MM.1S (cell line): ENCODE measurements at regions not wholly inside any gene's neighbourhood (a gene's known extent, or its start where the extent isn't known, plus 50 kb on each side); places are given as distances from the start of the nearest gene placed in this dataset.
"Not testable (repeated sequence)": the region's sequence is repeated elsewhere in the genome, so short reads cannot be mapped to it uniquely, and the experiment has no call there.

Experiments
- DNase-seq: peaks from one replicate; pipeline ENCODE4 v3.0.0-alpha.2; 2015
- H2AFZ ChIP-seq: fragments of 300-600 bp; sonication (generic); 2 replicates; pipeline ENCODE4 v1.6.0; 2016; ENCODE audit warnings: antibody characterized with exemption, low read length
- H3F3A ChIP-seq: fragments of 300-600 bp; sonication (generic); 2 replicates; pipeline ENCODE4 v1.6.1; 2016; ENCODE audit warnings: mild to moderate bottlenecking, antibody characterized with exemption, low read length, moderate library complexity, mixed read lengths; ENCODE audit not compliant: insufficient read depth
- H3K27ac ChIP-seq: fragments of 300-600 bp; sonication (generic); 2 replicates; pipeline ENCODE4 v1.5.1; 2016; ENCODE audit warnings: mild to moderate bottlenecking, low read length
- H3K27me3 ChIP-seq: fragments of 300-600 bp; sonication (generic); replicated peaks from 2 replicates; pipeline ENCODE4 v1.6.0; 2016; ENCODE audit warnings: low read length; ENCODE audit not compliant: insufficient read depth
- H3K36me3 ChIP-seq: fragments of 300-600 bp; sonication (generic); replicated peaks from 2 replicates; pipeline ENCODE4 v1.6.1; 2016; ENCODE audit warnings: mild to moderate bottlenecking, low read length, mixed read lengths; ENCODE audit not compliant: insufficient read depth
- H3K4me1 ChIP-seq: fragments of 300-600 bp; sonication (generic); 2 replicates; pipeline ENCODE4 v1.6.1; 2016; ENCODE audit warnings: low read length, mixed read lengths
- H3K4me2 ChIP-seq: fragments of 300-600 bp; sonication (generic); 2 replicates; pipeline ENCODE4 v1.6.0; 2016; ENCODE audit warnings: low read depth, low read length
- H3K4me3 ChIP-seq: fragments of 300-600 bp; sonication (generic); 2 replicates; pipeline ENCODE4 v1.5.1; 2016; ENCODE audit warnings: low read length, mixed read lengths
- H3K79me2 ChIP-seq: fragments of 300-600 bp; sonication (generic); 2 replicates; pipeline ENCODE4 v1.6.1; 2016; ENCODE audit warnings: mixed run types, low read length, mixed read lengths
- H3K9ac ChIP-seq: fragments of 300-600 bp; sonication (generic); 2 replicates; pipeline ENCODE4 v1.6.1; 2016; ENCODE audit warnings: low read length, mixed read lengths
- H3K9me2 ChIP-seq: fragments of 300-600 bp; sonication (generic); replicated peaks from 2 replicates; pipeline ENCODE4 v1.6.1; 2016; ENCODE audit warnings: mild to moderate bottlenecking, low read length, mixed read lengths; ENCODE audit not compliant: insufficient read depth
- H3K9me3 ChIP-seq: fragments of 300-600 bp; sonication (generic); replicated peaks from 2 replicates; pipeline ENCODE4 v1.6.1; 2016; ENCODE audit warnings: mild to moderate bottlenecking, low read length, mixed read lengths; ENCODE audit not compliant: insufficient read depth
- H4K20me1 ChIP-seq: fragments of 300-600 bp; sonication (generic); 2 replicates; pipeline ENCODE4 v1.6.1; 2016; ENCODE audit warnings: mild to moderate bottlenecking, low read length, moderate library complexity, mixed read lengths; ENCODE audit not compliant: insufficient read depth
- EZH2 ChIP-seq: fragments of 300-600 bp; sonication (generic); optimal IDR thresholded peaks from 2 replicates; pipeline ENCODE3; 2017; ENCODE audit warnings: low read depth, mild to moderate bottlenecking, antibody characterized with exemption, low read length, mixed read lengths
- EZH2phosphoT487 ChIP-seq: fragments of 300-600 bp; sonication (generic); IDR thresholded peaks from 2 replicates; pipeline ENCODE4 v1.6.1; 2018; ENCODE audit warnings: antibody characterized with exemption, low read length
- TF ChIP-seq, protein P1 (sequence below): fragments of 300-600 bp; sonication (generic); IDR thresholded peaks from 2 replicates; pipeline ENCODE4 v1.5.1; 2016; ENCODE audit warnings: antibody characterized with exemption, low read length, mixed read lengths

DNA sequence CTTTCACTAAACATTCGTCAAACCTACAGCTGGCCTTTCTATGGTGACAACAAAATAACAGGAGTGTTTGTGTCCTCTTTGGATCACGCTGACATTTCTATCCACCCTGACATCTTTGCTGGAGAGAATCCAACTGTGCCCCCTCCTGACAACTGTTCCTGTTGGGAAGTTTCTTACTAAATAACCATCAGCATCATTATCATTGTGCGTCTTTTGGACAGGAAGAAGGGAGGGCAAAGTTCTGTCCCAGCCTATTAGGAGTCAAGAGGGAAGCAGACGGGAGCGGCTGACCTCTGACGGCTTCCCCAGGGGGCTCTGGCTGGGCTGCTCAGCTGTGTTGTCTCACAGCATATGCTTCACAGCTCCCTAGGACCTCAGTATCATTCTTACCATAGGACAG is 195.9 kb upstream of the SULF2 start:
- Histone ChIP-seq H3K4me1 (peaks cover 4% of the 10 kb centered on the region; the same call in 1 of the 2 replicates), H3K79me2 (no peaks in the 10 kb centered on the region), H3K36me3 (no peaks in the 10 kb centered on the region), H3K4me3 (no peak overlapping the region), H3K27me3 (no peaks in the 10 kb centered on the region), H3K4me2 (no peak overlapping the region), H3K9me2 (no peaks in the 10 kb centered on the region), H3K9me3 (no peaks in the 10 kb centered on the region), H2AFZ (no peak overlapping the region), H3F3A (no peaks in the 10 kb centered on the region), H4K20me1 (no peaks in the 10 kb centered on the region), H3K9ac (no peak overlapping the region), H3K27ac (no peak overlapping the region)
- no peak for DNase-seq
- TF ChIP-seq, protein P1, sequence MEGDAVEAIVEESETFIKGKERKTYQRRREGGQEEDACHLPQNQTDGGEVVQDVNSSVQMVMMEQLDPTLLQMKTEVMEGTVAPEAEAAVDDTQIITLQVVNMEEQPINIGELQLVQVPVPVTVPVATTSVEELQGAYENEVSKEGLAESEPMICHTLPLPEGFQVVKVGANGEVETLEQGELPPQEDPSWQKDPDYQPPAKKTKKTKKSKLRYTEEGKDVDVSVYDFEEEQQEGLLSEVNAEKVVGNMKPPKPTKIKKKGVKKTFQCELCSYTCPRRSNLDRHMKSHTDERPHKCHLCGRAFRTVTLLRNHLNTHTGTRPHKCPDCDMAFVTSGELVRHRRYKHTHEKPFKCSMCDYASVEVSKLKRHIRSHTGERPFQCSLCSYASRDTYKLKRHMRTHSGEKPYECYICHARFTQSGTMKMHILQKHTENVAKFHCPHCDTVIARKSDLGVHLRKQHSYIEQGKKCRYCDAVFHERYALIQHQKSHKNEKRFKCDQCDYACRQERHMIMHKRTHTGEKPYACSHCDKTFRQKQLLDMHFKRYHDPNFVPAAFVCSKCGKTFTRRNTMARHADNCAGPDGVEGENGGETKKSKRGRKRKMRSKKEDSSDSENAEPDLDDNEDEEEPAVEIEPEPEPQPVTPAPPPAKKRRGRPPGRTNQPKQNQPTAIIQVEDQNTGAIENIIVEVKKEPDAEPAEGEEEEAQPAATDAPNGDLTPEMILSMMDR = no peak
- TF ChIP-seq EZH2phosphoT487 (no peak), EZH2 (no peak)

DNA sequence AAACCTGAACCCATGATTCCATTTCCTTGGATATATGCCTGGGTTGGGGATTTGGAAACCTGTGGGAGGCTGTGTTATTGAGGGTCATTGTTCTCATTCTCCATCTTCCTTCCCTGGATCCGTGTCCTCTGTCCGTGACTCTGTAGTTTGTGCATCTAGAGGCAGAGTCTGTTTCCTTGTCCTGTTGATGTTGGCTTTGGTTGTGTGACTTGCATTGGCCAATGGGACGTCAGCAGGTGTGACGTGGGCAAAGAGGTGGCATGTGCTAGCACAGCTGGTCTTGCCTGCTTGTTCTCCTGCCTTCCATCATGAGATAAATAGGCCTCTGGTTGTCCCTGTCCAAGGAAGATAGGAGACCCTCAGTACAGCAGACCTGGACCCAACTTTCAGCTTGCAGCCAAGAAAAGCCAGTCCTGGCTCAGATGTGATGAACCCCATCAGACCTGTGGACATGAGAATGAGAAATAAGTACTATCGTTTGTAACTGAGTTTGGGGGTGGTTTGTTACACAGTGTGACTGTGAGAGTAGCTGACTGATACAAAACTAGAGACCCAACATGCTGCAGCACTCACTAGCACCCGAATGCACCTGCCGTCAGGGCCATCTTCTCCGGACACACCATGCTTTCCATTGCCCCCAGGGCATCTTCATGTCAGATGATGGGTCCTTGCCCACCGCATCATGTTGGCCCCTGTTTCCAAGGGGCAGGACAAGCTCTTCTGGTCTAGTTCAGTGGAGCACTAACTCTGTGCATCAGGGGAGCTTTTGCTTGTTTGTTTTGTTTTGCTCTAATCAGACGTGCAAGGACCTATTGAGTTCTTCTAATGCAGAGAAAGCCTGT is 195.3 kb upstream of the SULF2 start:
- no peak overlapping the region for H2AFZ ChIP-seq
- peaks cover 4% of the 10 kb centered on the region; the same call in 1 of the 2 replicates for H3K4me1 ChIP-seq
- TF ChIP-seq, protein P1 = no peak
- no peak for TF ChIP-seq EZH2phosphoT487
- TF ChIP-seq EZH2 = no peak
- no peaks in the 10 kb centered on the region for H4K20me1 ChIP-seq
- no peaks in the 10 kb centered on the region for H3F3A ChIP-seq
- no peaks in the 10 kb centered on the region for H3K27me3 ChIP-seq
- no peaks in the 10 kb centered on the region for H3K36me3 ChIP-seq
- H3K79me2 ChIP-seq = no peaks in the 10 kb centered on the region
- H3K4me2 ChIP-seq = no peak overlapping the region
- no peak overlapping the region for H3K4me3 ChIP-seq
- H3K9me3 ChIP-seq = no peaks in the 10 kb centered on the region
- no peak overlapping the region for H3K27ac ChIP-seq
- no peak for DNase-seq
- no peak overlapping the region for H3K9ac ChIP-seq
- H3K9me2 ChIP-seq = no peaks in the 10 kb centered on the region

DNA sequence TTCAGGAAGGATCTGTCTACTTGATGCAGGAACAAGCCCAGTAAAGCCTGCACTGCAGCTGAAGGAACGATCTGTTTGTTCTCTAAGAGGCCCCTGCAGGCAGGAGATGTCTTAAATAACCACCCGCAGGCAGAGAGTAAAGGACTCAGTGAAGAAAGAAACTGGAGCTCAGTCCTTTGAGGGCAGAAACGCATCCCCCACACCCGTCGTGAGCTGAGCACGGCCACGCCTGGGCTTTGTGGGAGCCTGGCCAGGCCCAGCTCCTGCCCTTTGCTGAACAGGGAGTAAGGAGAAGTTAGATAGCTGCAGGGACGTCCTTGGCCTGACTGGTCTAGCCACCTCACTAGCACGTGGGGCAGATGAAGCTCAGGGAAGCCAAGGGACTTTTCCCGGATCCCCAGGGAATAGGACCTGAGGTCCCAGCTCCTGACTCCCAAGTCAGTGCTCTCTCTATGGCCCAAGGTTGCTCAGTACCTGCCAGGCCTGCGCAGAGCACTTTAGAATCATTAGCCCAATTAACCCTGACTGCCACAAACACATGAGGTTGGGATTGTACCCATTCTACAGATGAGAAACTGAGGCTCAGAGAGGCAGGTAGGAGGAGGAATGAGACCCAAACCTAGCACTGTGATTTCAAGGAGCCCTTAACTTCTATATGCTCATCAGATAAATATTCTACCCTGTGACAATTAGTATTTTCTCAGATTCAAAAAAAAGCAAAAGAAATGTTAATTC is 194.2 kb upstream of the SULF2 start:
- H3K27ac ChIP-seq, H3K9me3 ChIP-seq, H3K27me3 ChIP-seq, DNase-seq, H3K9ac ChIP-seq, H3K79me2 ChIP-seq, H2AFZ ChIP-seq, H3K4me2 ChIP-seq, H3K9me2 ChIP-seq, H3F3A ChIP-seq, H3K36me3 ChIP-seq, H3K4me1 ChIP-seq, H3K4me3 ChIP-seq, H4K20me1 ChIP-seq: not testable (repeated sequence)

DNA sequence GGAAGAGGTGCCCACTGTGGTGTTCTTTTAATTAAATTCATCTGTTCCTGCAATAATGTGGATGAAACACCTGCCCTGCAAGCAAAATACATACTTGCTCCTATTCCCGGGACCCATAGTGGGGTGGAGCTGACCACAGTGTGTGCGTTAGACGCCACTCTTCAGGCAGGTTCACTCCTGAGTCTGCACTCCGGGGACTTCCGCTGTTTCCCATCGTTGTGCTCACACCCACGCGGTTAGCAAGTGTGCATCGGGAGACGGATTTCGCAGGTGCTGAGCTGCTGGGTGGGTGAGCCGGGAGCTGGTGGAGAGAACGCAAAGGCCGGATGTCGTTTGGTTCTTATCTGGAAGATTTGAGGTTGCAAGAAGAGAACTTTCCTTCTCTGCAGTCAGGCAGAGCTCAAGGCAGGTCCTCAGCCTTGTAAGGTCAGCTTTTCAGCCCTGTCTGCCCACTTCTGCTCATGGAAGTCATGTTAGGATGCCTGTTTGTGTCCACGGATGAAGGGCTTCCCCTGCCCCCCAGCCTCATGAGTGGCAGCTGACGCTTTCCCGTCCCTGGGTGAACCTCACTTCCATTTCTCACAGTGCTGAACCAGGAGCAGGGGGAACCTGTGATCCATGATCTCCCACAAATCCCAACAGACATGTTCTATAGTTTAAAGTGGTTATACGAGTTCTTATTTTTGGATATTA is 193.3 kb upstream of the SULF2 start:
- H2AFZ ChIP-seq, H3K9me2 ChIP-seq, H3K9ac ChIP-seq, H3F3A ChIP-seq, H3K36me3 ChIP-seq, H3K9me3 ChIP-seq, DNase-seq, H4K20me1 ChIP-seq, H3K4me1 ChIP-seq, H3K27me3 ChIP-seq, H3K4me3 ChIP-seq, H3K27ac ChIP-seq, H3K79me2 ChIP-seq: not testable (repeated sequence)
- peak overlapping the region; percentile 21; the same call in 1 of the 2 replicates for H3K4me2 ChIP-seq

DNA sequence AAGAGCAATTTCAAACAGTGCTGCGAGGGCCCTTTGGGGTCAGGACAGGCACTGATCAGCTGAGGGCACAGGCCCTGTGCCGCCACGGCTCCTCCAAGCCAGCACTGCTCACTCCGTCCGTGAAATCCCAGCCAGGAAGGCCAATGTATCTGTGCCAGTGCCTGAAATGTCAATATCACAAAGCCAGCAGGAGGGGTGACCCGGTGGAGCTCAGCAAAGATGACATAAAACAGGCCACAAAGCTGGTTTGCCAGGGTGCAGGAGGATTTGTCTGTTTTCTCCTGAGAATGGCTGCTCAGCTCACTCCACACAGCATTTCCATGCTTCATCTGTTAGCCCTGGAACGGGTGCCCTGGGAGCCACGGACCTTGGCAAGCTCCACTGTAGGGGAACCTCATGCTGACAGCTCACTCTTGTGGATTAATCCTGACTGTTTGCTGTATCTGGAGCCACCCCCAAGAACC is 192.5 kb upstream of the SULF2 start:
- H3K9me3 ChIP-seq, H4K20me1 ChIP-seq, H3K27ac ChIP-seq, H3K4me1 ChIP-seq, H3F3A ChIP-seq, H3K79me2 ChIP-seq, H3K36me3 ChIP-seq, DNase-seq, H3K9me2 ChIP-seq, H3K27me3 ChIP-seq, H3K9ac ChIP-seq, H3K4me3 ChIP-seq: not testable (repeated sequence)
- Histone ChIP-seq H3K4me2 (peak overlapping the region; percentile 21; the same call in 1 of the 2 replicates), H2AFZ (peak overlapping the region; percentile 27)
